Posterior vena cava (tissue), 2 donors: ENCODE measurements at regions not wholly inside any gene's neighbourhood (a gene's known extent, or its start where the extent isn't known, plus 50 kb on each side); places are given as distances from the start of the nearest gene placed in this dataset.
A peak's percentile ranks its signal among the peaks of the same experiment; 100 is the strongest.

ENCODE experiments used
- DNase-seq: peaks from one replicate; pipeline ENCODE4 v3.0.0-alpha.2; 2020; ENCODE audit warnings: low spot score
- intact Hi-C, 2 donors: fragments of 100-400 bp; cut with DNase I; formaldehyde crosslinking; loops; one replicate each; pipeline versions ENCODE4 v1.14.1 to v1.14.2; 2022 to 2023
- donor health status: DM: yes; HTN: yes; CAD: no.
- donor health status: DM: yes; HTN: yes; CAD: no.

- DNase-seq = no peak
- intact Hi-C loops = no loop called here
Observed at GRCh38 chr5:61620699-61621182, 288.7 kb downstream of the ZSWIM6 start.

- intact Hi-C loops = no loop called here
Observed at GRCh38 chr5:61621202-61621650, 289.2 kb downstream of the ZSWIM6 start.

GRCh38 chr5:61622156-61622555 is 290.1 kb downstream of the ZSWIM6 start:
- DNase-seq = no peak
- intact Hi-C loops = no loop called here

More at GRCh38 chr5:61621202-61621650, 289.2 kb downstream of the ZSWIM6 start:
- DNase-seq = no peak

GRCh38 chr5:61623401-61624069 is 291.5 kb downstream of the ZSWIM6 start:
- intact Hi-C loops = no loop called here
- no peak for DNase-seq

GRCh38 chr5:61624553-61625136 is 292.6 kb downstream of the ZSWIM6 start:
- intact Hi-C loops = no loop called here
- DNase-seq = no peak

GRCh38 chr5:61625137-61625561 is 293.1 kb downstream of the ZSWIM6 start:
- intact Hi-C loops = no loop called here
- DNase-seq = no peak

GRCh38 chr5:61625681-61626621 is 293.9 kb downstream of the ZSWIM6 start:
- DNase-seq = peak; percentile 91
- intact Hi-C loops = no loop called here

- no peak for DNase-seq
- intact Hi-C loops = no loop called here
Observed at GRCh38 chr5:61626639-61627282, 294.7 kb downstream of the ZSWIM6 start.

- DNase-seq = no peak
- intact Hi-C loops = no loop called here
Observed at GRCh38 chr5:61627531-61627930, 295.5 kb downstream of the ZSWIM6 start.

GRCh38 chr5:61630908-61631307 is 298.9 kb downstream of the ZSWIM6 start:
- intact Hi-C loops = no loop called here
- no peak for DNase-seq

GRCh38 chr5:61631438-61631941 is 299.4 kb downstream of the ZSWIM6 start:
- intact Hi-C loops = no loop called here

GRCh38 chr5:61632064-61632463 is 300.0 kb downstream of the ZSWIM6 start:
- intact Hi-C loops = no loop called here
- no peak for DNase-seq

More at GRCh38 chr5:61631438-61631941, 299.4 kb downstream of the ZSWIM6 start:
- DNase-seq = no peak

- DNase-seq = no peak
- intact Hi-C loops = no loop called here
Observed at GRCh38 chr5:61635271-61635670, 303.2 kb downstream of the ZSWIM6 start.

- intact Hi-C loops = no loop called here
- no peak for DNase-seq
Observed at GRCh38 chr5:61637566-61637965, 305.5 kb downstream of the ZSWIM6 start.

GRCh38 chr5:61638476-61638875 is 306.4 kb downstream of the ZSWIM6 start:
- no peak for DNase-seq
- intact Hi-C loops = no loop called here

- intact Hi-C loops = no loop called here
- DNase-seq = no peak
Observed at GRCh38 chr5:61640179-61641021, 308.3 kb downstream of the ZSWIM6 start.

GRCh38 chr5:61641748-61642565 is 309.9 kb downstream of the ZSWIM6 start:
- intact Hi-C loops = no loop called here
- DNase-seq = no peak

- no peak for DNase-seq
- intact Hi-C loops = no loop called here
Observed at GRCh38 chr5:61647672-61648071, 315.6 kb downstream of the ZSWIM6 start.
